Renal cortical epithelial cell (primary cell): ENCODE measurements at regions not wholly inside any gene's neighbourhood (a gene's known extent, or its start where the extent isn't known, plus 50 kb on each side); places are given as distances from the start of the nearest gene placed in this dataset.
"Not testable (repeated sequence)": the region's sequence is repeated elsewhere in the genome, so short reads cannot be mapped to it uniquely, and the experiment has no call there.

Experiments used
- DNase-seq: peaks from one replicate; pipeline ENCODE4 v3.0.0-alpha.2; 2011; ENCODE audit warnings: low read depth

DNA sequence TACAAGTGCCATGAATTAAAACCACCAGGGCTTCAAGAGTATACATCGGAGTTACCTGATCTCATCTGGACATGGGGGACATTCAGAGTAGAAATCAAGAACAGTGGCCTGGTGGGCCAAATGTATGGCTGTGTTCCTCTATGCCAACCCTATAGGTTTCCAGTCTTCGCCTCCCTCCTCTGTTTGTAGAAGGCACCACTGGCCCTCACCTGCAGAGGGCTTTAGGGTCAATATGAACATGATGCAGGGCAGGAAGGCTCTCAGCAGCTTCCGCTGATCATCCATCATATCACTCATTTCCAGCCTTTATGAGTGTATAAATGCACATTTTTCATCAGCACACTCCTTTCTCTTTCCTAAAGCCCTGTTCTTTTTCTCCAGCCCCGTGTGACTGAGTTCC is 555.5 kb upstream of the BRINP1 start:
- DNase-seq = no peak

DNA sequence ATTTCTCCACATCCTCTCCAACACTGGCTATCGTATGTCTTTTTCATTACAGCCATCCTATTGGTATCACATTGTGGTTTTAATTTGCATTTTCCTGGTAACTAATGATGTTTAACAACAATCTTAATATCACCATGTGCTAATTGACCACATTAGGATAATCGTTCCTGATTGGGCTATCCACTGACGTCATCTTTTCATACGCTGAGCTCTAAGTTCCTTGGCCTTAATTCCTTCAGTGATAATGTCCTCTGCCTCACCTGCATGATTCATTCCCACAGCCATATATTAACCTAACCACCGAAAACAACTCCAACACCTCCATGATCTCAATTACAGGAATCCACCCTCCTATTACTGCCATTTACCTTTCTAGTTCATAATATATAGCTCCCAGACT is 547.9 kb upstream of the BRINP1 start:
- no peak for DNase-seq

- DNase-seq = no peak
These were observed 537.8 kb upstream of the BRINP1 start for GRCh38 chr9:119907056-119907455.

GRCh38 chr9:119905724-119906123 is 536.5 kb upstream of the BRINP1 start:
- DNase-seq = peak; percentile 47

GRCh38 chr9:119903851-119904250 is 534.6 kb upstream of the BRINP1 start:
- DNase-seq = no peak

- no peak for DNase-seq
These were observed 533.4 kb upstream of the BRINP1 start for GRCh38 chr9:119902611-119903010.

DNA sequence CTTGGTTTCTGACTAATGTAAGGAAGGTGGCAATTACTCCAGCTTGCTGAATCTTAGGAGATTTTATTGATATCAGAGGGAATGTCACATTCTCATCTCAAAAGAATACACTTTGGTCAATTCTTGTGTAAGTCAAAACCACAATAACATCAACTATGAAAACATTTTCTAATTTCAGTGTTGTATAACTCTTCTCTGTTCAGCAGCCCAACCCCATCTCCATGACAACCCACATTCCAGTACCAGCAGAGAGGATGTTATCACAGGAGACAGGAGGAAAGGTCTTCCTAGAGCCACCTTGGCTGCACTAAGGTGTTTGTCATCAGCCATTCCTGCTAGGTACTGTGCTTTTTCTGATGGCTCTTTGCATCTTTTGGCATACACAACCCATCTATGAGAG is 529.1 kb upstream of the BRINP1 start:
- DNase-seq = no peak

- DNase-seq = peak; percentile 22
These were observed 515.2 kb upstream of the BRINP1 start for GRCh38 chr9:119884438-119884837.

DNA sequence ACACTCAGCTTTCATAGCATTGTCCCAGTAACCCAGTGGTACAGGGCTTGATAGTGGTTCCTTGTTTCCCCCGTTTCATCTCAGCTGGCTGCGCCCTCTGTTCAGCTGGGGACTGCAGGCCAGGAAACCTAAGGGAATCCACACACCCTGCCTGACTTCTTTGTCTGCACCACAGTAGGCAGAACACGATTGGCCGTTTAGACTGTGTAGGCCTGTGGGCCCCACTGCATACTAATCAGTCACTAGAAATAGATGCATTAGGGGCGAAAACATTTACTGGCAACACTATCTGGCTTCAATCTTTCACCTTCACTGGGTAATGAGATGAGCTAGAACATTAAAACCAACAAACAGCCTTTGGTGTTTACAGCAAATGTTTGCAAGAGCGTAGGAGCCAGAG is 512.7 kb upstream of the BRINP1 start:
- DNase-seq = no peak

- no peak for DNase-seq
These were observed 511.1 kb upstream of the BRINP1 start for GRCh38 chr9:119880361-119880760.

DNA sequence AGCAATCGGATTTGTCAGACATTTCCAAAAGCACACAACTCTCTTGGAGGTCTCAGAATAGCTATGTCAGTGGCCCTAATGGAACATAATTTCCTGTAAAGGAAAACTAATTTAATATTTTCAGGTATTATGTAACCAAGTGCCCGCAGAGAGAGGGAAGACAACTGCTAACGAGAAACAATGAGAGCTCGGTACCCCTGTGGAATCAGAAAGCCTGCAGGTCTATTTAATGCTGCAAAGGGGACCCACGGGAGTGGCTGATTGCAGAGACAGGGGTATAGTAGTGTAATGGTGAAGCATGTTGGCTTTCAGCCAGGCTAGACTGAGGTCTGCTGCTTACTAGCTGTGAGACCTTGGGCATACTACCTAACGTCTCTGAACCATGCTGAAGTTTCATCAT is 508.1 kb upstream of the BRINP1 start:
- no peak for DNase-seq

DNA sequence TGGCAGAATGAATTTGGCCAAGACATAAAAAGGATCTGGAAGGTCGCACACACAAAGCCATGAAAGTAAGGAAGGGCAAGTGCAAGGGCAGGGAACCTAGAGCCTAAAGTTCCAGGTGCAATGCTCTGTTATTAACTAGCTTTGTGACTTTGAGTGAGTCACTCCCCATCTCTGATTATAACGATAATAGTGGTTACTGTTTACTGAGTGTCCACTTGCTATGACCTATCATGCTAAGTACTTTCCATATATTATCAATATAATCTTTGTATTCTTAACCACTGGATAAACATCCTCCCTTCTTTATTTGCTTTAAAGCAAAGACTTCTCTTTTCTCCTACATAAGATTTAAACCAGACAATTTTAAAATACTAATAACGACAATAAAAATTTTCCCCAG is 504.6 kb upstream of the BRINP1 start:
- DNase-seq = no peak

DNA sequence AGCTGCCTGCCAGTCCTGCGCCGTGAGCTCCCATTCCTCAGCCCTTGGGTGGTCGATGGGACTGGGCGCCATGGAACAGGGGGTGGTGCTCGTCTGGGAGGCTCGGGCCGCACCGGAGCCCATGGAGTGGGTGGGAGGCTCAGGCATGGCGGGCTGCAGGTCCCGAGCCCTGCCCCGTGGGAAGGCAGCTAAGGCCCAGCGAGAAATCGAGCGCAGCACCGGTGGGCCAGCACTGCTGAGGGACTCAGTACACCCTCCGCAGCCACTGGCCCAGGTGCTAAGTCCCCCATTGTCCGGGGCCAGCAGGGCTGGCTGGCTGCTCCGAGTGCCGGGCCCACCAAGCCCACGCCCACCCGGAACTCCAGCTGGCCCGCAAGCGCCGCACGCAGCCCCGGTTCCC is 501.0 kb upstream of the BRINP1 start:
- not testable (repeated sequence) for DNase-seq

- DNase-seq = no peak
These were observed 499.5 kb upstream of the BRINP1 start for GRCh38 chr9:119868694-119869093.

DNA sequence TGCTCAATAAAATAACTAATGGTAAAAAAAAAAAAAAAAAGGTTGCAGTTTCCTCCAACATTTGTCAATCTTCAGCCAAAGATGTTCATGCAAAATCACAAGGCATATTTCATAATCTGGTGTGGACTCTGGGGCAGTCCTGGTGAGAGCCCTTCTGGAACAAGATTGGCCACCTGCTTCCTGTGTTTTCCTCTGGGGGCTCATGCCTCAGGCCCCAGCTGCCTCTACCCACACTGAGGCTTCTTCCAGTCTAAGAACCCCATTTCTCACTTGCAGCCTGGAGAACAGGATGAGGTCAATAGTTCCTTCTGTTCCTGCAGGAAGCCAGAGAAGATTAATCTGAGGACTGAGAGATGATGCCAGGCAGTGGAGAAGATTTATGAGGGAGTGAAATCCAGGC is 492.6 kb upstream of the BRINP1 start:
- DNase-seq = no peak

- no peak for DNase-seq
These were observed 489.9 kb upstream of the BRINP1 start for GRCh38 chr9:119859128-119859527.

- DNase-seq = no peak
These were observed 483.9 kb upstream of the BRINP1 start for GRCh38 chr9:119853126-119853525.

DNA sequence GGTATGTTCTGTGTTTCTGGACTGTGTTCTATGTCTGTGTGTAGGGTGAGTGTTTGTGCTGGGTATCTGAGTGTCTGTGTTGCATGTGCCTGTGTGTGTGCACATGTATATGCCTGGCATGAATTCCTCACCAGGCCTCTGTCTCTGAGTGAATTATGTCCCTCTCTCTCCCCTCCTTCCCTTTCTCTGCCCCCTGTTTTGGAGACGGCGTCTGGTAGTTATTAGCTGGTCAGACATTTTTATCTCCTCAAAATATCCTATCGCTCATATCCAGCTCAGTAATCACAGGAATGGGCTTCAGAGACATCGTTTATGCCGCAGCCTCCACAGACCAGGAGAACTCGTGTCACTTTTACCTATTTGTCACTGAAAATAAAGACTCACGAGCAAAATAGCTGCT is 483.2 kb upstream of the BRINP1 start:
- DNase-seq = no peak

DNA sequence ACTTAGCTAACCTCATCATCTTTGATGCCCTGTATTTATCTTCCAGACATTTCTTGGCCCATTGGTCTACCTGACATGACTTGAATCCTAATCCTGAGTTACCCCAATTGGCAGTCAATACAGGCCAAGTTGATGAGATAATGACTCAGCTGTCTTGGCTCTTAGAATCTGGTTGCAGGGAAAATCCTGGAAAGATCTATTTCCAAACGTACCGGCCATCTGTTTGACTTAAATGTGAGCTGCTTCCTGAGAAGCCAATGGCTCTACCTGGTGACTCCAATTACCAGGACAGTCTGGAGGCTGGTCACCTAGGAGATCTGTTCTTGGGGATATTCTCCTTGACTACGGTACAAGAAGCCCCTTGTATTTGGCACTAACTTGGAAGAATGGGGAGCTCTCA is 475.2 kb upstream of the BRINP1 start:
- DNase-seq = no peak

DNA sequence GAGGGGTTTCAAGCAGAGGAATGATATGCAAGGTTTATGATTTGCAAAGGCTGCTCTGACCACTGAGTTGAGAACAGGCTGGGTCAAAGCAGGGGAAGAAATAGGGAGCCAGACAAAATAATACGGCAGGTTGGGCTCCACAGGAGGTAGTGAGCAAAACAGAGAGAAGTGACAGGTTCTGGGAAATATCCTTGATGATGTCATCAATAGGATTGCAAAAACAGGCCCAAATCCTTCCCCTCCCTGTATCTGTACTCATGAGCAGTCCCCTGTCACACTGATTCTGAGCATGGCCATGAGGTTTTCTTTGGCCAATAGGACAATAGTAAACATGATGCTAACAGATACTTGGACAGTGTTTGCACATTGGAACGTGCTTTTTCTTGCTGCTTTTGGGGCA is 471.8 kb upstream of the BRINP1 start:
- DNase-seq = no peak

GRCh38 chr9:119839888-119840287 is 470.7 kb upstream of the BRINP1 start:
- DNase-seq = no peak

- DNase-seq = no peak
These were observed 469.0 kb upstream of the BRINP1 start for GRCh38 chr9:119838210-119838609.

GRCh38 chr9:119836036-119836435 is 466.8 kb upstream of the BRINP1 start:
- no peak for DNase-seq

DNA sequence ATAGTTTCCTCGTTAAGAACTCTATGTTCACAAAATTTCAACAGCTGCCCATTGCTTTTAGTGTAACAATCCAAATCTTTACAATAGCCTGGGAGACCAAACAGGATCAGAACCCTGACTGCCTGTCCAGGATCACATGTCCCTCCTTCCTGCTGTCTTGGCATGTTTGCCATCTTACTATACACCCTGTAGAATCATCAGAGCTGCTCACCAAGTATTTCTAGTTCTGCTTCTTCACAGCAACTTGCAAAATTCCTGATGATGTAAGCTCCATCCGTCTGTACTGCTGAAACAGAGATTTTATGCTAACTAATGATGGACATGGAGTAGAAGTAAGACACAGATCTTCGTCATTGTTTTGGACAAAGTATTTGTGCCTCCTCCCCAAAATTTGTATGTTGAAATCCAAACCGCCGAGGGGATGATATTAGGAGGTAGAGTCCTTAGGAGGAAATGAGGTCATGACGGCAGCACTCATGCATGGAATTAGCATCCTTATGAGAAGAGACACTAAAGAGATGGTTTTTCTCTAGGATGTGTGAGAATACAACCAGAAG is 464.9 kb upstream of the BRINP1 start:
- no peak for DNase-seq

GRCh38 chr9:119831309-119831708 is 462.1 kb upstream of the BRINP1 start:
- DNase-seq = no peak
